ENCODE measurements at regions not wholly inside any gene's neighbourhood (a gene's known extent, or its start where the extent isn't known, plus 50 kb on each side); places are given as distances from the start of the nearest gene placed in this dataset.

DNA sequence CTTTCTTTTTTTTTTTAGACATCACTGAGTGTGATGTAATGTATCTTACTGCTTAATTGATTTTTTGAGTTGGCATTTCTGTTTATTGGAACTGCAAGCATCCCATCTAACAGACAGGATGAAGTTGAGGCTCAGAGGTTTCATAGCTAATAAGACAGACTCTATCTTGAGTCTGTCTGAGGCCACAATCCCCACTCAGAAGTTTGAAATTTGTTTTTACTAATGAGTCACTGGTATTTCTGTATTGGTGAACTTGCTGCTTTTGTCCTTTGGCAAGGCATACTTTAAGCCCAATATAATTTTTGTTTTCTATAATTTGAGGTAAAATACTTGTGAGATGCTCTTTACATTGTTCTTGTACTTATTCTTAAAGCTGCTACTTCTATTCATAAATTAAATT lies 491.2 kb downstream of the PSAT1 start:
- no peak for DNase-seq (ENCODE audit: low read depth in 2 of 2)

DNA sequence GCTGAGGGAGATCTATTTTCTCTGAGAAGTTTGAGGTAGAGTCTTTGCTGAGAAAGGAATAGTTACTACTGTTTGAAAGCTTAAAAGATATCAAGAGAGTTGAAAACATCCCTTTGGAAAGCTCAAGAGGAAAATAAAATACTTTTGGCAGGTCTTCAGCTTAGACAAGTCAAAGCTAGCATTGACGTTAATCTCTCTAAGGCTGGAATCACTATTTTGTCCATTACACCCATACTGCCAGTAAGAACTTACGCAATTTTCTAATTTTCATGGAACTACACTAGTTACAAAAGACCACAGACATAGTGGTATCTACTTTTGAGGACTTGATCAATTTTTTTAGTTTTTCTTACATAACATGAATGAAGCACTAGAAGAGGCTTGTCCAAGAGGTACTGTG lies 494.9 kb downstream of the PSAT1 start:
- DNase-seq (ENCODE audit: low read depth in 2 of 2) = no peak

DNA sequence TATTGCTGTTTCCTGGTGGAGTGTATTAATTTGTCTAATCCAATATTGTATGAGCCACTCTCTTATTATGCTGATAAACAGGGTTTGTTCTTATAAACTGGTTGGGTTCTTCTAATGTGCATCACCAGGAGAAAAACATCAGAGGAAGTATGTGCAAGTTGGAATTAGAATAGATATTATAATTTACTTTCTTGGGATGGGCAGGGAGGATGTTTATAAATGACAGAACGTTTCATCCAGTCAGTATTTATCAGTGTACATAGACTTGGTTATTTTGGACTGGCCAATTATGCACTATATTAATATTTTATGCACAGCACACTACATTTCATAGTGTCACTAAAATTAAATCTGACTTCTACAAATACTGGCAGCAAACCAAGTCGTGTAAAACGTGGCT lies 495.8 kb downstream of the PSAT1 start:
- DNase-seq (ENCODE audit: low read depth in 2 of 2) = no peak

DNA sequence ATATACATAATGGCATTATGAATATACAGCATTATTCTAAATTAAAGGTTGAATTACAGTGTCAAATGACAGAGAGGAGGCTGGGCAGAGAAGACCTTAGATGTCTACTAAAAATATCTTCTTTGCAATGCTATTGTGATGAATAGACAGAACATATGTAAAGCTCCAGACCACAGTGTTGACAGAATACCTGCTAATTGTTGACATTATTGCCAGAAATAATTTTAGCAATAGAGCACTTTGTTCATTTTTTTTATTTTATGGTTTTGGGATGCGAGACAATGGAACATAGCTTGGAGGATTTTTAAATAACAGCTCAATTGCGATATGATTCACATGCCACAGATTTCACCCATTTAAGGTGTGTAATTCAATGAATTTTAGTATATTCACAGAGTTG lies 508.8 kb downstream of the PSAT1 start:
- DNase-seq (ENCODE audit: low read depth in 2 of 2) = no peak

DNA sequence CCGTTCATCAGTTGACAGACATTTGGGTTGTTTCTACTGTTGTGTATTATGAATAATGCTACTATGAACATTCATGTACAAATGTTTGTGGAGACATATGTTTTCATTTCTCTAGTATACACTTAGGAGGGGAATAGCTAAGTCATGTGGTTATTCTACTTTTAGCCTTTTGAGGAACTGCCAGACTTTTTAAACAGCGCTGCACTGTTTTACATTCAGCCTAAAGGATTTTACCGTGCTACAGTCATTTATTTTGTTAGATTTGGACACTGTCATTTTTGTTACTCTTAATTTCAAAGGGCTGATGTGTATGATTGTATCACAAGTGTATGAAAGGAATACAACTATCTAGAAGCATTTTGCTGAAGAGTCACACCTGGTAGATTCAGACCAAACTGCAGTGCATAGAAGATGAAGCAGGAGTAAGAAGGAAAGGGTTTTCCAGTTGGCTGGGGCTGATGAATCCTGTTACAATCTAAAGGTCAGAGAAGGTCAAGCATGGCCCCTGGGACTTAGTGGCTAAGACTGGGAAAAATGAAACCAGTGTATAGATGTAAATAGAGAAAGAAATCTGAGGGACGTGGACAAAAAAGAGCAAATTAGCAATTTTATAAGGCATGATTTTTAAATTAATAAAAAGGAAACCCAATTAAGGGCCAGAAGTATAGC lies 509.7 kb downstream of the PSAT1 start:
- no peak for DNase-seq (ENCODE audit: low read depth in 2 of 2)

DNA sequence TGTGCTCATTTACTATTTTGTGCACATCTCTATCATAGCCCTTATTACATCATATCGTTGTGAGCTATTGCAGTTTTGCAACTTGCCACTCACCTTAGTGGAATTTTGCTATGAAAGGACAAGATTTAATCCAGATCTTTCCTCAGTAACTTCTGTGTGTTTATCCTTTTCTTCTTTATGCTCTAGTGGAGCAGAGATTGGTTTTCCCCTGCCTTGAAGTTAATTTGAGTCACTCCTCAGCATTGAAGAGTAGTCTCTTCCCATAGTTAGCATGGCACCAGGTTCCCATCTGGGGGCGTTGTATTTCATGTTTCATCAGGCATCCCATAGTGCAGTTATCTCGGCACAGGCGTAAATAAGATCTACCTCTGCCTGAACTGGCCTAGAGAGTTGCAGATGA lies 510.4 kb downstream of the PSAT1 start:
- no peak for DNase-seq (ENCODE audit: low read depth in 2 of 2)

DNA sequence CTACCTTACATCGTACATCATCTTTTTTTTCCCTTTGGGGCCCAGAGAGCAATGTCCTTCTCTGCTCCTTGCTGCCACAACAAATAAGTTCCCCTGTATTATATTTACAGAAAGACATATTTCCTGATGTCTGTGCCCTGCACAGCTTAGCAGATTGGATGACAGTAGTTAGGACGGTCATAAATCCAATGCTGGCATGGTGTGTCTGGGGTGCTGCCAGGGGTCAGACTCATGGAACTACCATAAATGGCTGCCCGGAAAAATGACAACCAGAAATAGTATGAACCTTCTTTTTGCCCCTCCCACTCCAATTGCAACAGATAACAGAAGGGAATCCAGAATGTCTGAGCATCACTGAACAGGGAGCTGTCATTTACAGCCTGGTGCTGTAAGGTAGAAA lies 511.1 kb downstream of the PSAT1 start:
- no peak for DNase-seq (ENCODE audit: low read depth in 2 of 2)

DNA sequence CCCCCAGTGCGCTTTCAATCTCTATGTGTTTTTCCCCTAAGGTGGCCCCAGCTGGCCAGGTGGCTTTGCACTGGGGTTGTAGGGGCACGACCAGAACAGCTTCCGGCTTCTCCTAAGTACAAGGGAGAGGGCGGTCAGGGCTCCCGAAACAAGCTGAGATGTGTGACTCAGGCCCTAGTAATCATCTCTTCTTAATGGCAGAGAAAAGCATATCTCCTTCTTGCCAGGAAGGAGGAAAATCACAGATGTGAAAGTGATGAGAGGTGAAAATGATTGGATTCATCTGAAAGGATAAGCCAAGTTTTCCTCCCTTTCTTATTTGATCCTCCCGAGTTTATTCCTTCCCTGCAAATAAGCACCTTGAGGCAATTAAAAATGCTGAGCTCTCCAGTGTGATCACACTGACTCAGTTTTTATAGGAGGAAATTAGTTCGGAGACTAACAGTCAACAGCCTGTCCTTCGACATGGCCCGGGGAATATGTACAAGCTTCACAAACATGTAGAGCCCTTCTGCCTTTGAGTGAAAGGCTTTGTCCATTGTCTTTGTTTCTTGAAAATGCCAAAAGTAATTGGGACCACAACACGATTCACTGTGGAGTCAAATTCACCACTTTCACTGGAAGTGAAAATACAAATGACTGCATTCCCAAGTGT lies 514.8 kb downstream of the PSAT1 start:
- no peak for DNase-seq (ENCODE audit: low read depth in 2 of 2)

DNA sequence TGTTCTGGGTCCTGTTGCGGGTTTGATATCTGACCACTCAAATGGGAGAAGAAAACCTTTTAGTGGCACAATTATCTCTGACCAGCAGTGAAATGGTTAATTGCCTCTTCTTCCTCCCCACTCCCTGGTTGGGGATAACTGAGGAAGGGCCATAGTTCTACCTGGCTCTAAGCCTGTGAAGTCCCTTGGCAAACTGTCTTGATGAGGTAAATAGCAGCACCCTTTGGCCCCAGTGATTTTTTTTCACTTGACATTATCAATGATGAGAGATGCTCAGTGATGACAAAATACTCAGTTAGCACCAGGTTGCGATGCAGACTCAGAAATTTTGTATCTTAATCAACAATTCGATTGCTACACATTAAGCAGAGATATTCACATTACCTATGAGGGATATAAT lies 515.7 kb downstream of the PSAT1 start:
- DNase-seq (ENCODE audit: low read depth in 2 of 2) = no peak

DNA sequence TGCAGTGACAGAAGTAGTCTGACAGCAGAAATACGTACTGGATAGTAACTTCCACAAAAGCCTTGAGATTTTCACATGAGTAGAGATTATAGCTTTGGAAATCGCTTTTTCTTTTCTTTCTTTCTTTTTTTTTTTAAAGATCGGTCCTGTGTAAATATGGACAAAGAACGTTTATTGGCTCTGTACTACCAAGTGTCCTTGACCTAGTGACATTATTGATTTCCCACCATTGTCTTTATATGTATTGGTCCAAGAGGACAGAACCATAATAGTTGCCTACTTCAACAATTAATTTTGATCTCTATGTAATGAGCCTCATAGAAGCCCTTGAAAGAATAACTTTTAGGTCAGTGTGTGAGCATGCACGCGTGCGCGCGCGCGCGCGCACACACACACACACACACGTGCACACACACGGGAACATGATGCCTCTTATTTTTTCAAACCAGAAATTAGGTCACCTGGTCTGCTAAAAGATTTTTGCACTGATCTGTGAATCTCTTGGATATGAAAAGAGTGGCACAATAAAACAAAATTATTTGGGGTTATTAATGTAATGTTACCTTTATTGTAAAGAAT lies 516.8 kb downstream of the PSAT1 start:
- no peak for DNase-seq (ENCODE audit: low read depth in 2 of 2)

DNA sequence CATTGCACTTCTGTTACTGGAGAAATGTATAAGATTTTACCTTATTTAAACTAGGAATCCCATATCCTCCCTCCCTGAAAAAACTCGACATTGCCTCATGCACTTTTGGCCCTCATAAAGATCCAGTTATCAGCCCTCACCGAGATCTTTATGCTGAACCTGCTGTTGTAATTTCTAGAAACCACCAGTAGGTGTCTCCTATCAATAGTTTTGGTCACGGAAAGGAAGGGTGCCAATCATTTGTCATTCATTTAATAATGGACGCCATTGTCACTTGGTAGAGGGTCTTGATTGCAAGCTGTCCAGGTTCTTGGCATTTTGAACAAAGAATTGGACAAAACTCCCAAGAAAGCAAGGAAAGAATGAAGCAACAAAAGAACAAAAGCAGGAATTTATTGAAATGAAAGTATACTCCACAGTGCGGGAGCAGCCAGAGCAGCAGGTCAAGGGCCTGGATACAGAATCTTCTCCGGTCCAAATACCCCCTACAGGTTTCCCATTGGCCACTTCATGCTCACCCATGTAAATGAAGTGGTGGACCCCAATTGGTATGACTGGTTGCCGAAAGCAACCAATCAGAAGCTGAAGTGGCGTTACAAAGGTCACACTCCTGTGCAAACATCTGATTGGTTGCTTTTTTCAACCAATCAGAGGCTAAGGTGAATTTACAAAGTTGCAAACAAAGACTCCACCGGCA lies 524.3 kb downstream of the PSAT1 start:
- no peak for DNase-seq (ENCODE audit: low read depth in 2 of 2)

DNA sequence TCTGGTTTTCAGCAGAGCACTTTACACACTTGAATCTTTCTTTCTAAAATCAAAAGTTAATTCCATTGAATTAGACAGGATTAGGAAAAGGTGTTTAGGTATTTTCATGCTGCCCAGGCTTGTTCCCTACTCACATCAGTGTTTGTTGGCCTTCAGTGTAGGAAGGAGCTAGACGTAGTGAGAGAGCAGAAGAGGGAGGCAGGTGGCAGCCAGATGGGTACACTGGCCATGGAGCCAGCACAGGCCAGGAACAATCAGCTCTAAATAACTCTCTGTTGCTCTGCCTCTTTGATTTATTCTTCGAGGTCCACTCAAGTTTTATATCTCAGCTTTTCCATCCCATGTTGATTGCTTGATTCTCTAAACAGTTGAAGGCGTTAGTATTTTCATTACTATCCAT lies 529.6 kb downstream of the PSAT1 start:
- no peak for DNase-seq (ENCODE audit: low read depth in 2 of 2)

DNA sequence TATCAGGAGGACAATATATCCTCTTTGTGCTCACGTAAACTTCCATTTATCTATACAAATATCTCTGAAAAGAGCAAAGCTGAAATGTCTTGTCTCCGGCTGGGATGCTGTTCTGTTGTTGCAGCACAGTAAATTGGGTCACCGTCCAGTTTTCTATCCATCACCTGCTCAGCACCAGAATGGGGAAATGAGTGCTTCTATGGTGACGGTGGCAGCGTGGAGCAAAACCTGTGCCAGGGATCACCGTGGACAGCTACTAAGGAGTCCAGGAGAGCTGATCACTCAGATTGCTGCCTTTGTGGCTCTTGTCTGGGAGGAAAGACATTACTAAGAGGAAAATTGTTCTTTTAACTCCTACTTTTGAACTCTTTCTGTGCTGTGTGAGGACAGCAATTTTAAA lies 531.6 kb downstream of the PSAT1 start:
- no peak for DNase-seq (ENCODE audit: low read depth in 2 of 2)

DNA sequence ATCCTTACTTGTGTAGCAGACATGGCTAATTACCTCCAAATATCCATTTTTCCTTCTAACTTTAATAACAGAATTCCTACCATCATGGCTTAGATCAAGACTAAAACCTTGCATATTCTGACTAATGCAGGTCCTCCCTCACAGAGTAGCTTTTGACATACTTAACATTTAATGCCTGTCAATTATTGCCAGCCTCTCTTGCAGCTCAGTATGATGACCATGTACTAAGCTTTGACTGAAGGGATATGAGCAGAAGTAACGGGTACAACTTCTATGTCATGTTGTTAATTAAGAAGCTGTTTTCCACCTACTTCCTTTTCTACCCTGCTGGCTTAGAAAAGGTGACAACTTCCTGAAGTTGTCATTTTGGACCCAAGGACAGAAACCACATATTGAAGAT lies 533.4 kb downstream of the PSAT1 start:
- DNase-seq (ENCODE audit: low read depth in 2 of 2) = no peak

DNA sequence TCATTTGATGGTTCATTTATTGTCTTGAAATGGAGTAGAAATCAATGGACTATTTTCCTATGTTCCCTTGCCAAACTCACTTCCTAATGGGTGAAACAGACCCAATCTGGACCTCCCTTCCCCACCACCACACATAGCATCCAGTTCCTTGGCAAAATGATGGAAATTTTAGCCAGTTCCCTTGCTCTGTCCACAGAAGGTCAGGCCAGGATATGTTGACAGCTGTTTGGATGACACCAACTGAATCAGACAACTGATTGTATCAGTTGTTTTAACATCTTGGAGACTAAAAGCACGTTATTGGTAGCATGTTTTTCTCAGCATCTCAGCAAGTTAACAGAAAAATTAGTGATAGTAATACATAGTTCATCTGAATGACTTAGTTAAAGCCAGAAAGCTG lies 534.8 kb downstream of the PSAT1 start:
- DNase-seq (ENCODE audit: low read depth in 2 of 2) = no peak

DNA sequence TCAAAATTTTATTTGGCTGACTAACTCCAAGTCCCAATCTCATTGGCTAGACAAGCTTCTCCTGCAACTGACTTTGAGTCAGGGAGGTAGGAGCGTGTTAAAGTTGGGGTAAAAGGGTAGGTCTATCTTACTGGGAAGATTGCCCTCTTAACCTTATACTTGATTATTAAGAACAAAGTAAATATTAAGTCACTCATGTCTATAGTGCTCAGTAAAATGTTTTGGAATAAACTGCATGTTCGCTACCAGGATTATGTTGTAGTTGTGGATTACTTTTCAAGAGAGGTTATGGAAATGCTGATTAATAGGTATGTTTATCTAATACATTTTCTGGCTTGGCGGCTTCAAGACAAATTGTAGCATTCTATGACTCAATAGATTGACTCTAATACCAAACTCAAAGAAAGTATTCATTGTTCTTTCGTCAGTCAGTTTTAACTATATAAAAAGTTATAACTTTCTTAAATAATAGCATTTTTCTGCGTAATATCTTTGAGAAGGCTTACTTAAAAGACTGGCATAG lies 539.1 kb downstream of the PSAT1 start:
- no peak for DNase-seq (ENCODE audit: low read depth in 2 of 2)

DNA sequence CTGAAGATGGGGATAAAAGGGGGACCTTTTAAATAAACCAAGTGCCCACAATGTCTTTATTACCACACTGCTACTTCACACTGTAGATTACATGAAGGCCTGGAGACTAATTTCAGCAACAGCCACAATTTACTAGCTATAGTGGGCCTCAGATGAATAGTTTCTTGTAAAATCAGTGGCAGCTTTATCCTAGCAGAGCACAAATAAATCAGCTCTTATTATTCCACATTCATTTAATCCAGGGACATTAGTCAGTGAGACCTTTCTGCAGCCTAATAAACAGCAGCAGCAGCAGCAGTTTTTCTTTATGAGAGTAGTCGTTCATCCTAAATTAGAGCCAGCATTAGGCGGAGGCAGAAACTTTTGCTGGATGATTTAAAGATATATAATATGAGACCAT lies 542.3 kb downstream of the PSAT1 start:
- no peak for DNase-seq (ENCODE audit: low read depth in 2 of 2)

DNA sequence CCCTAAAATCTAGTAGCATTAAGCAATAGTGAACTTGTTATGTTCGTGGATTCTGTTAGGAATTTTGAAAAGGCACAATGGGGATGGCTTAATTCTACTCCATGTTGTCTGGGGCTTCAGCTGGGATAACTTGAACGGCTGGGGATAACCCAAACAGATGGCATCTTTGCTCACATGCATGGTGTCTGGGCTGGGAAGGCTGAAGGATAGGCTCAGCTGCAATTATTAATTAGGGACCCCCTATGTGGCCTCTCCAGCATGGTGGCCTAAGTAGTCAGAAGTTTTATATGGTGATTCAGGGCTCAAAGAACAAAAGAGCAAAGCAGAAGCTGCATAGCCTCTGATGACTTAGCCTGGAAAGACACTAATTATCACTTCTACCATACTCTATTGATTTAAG lies 551.1 kb downstream of the PSAT1 start:
- DNase-seq (ENCODE audit: low read depth in 2 of 2) = no peak

DNA sequence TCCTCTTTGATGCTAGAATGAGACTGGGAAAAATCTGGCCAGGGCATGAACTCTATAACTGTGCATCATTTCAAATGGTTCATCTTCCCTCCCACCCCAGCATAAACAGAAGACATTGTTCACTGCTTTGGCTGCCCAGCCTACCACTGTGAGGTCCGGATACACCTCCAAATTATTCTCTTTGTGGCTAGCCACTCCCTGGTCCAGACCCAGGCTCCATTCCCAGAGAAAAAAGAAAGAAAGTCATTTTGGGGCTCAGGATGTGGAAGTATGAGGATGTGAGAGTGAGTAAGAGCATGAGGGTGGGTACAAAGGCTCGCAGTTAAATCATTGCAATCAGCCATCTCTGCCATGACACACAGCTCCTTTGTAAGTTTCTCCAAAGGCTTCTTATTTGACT lies 559.2 kb downstream of the PSAT1 start:
- no peak for DNase-seq (ENCODE audit: low read depth in 2 of 2)

DNA sequence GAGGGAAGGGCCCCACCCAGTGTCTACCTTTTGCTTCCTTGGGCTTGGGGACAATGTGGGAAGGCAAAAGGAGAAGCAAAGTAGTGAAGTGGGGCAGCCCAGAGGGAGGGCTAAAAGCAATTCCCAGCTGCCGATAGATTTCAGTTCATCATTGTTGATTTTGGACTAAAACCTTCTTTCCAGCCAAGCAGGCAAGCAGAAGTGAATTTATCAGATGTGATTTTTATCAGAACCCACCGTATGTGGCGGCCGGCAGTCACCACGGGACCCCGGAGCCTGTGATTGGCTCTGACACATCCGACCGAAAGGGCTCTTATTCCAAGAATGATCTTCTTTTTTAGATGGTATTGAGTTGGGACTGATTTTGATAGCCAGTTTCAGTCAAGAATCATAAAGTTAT lies 559.9 kb downstream of the PSAT1 start:
- no peak for DNase-seq (ENCODE audit: low read depth in 2 of 2)

DNA sequence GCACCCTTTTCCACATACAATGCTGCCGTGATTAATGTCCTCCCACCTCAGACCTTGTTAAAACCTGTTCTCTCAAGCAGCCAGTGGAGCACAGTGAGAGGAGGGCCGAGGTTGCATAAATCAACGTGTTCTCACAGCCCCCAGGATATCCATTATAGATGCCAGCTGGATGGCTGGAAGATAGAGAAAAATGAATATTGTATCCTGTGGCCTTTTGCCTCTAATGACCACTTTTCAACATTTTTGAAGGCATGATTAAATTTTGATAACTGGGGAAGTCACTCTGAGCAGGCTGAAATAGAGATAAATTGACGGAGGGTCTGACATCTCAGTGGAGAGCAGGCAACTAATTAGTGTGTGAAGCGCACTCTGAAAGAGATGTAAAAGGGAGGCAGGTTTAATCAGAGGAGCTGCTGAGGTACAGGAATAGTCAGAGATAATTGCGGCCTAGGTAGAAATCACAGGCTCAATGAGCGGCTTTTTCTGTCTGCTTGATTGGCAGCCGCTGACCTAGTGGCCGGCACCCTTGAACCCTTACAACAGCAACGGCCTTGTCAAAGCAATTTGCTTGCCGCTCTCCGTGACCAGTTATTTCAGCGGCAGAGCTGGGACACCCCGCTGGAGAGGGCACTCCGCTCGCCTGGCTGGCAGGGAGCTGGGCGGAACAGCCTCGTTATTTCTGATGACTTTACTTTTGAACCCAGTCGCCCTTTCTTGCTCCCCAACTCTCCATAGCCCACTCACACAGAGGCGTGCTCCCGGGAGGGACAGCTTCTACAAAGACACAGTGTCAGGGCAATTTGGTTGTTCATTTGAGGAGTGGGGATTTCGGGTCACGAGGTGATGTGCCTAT lies 560.7 kb downstream of the PSAT1 start:
- DNase-seq (ENCODE audit: low read depth in 2 of 2) = no peak

DNA sequence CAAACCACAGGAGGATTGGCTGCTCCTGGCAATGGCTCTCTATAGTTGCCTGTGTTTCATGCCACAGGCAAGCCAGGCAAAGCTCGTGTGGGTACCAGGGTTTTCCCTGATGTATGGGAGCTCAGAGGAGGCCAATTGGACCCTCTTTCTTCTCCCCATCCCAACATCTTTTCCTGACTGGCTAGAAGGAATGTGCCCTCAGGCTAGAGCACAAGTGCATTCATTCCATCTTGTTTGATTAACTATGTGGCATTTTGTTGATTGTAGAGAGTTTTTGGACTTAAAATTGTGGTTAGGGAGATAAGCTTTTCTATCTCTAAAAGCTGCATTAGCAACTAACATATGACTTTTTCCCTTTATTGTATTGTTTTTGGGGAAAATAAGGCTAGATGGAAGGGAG lies 561.3 kb downstream of the PSAT1 start:
- no peak for DNase-seq (ENCODE audit: low read depth in 2 of 2)
